ENCODE measurements at regions not wholly inside any gene's neighbourhood (a gene's known extent, or its start where the extent isn't known, plus 50 kb on each side); places are given as distances from the start of the nearest gene placed in this dataset.

- TF ChIP-seq FOXJ3 (CRISPR knock-in tag; IDR thresholded peaks at IDR 0.05; ENCODE audit: borderline replicate concordance) (no peak), FOSL1 (CRISPR knock-in tag; IDR thresholded peaks at IDR 0.05; ENCODE audit: borderline replicate concordance) (peak; percentile 43; the same call in 1 of the 2 replicates), LBX2 (CRISPR knock-in tag; IDR thresholded peaks at IDR 0.05; ENCODE audit: borderline replicate concordance) (no peak), ZNF619 (CRISPR knock-in tag; IDR thresholded peaks at IDR 0.05) (no peak), KAT7 (CRISPR knock-in tag; IDR thresholded peaks at IDR 0.05; ENCODE audit: borderline replicate concordance) (no peak), CCAR2 (optimal IDR thresholded peaks at IDR 0.05; ENCODE audit: low read depth, low read length) (no peak), ARID5B (CRISPR knock-in tag; IDR thresholded peaks at IDR 0.05) (peak; percentile 38; the same call in 1 of the 2 replicates), ZNF280B (CRISPR knock-in tag; IDR thresholded peaks at IDR 0.05; ENCODE audit: borderline replicate concordance) (no peak), TEF (CRISPR knock-in tag; IDR thresholded peaks at IDR 0.05) (no peak), DR1 (CRISPR knock-in tag; IDR thresholded peaks at IDR 0.05) (no peak), ZNF407 (CRISPR knock-in tag; IDR thresholded peaks at IDR 0.05; ENCODE audit: not compliant biosample characterization) (no peak), ZNF362 (CRISPR knock-in tag; IDR thresholded peaks at IDR 0.05; ENCODE audit: borderline replicate concordance) (peak; percentile 55; the same call in 1 of the 2 replicates)
These were observed 97.4 kb upstream of the JARID2 start (continued) for GRCh38 chr6:15148356-15148946.

All from HepG2 (cell line).